Naive thymus-derived CD4-positive, alpha-beta T cell (primary cell): ENCODE measurements at regions not wholly inside any gene's neighbourhood (a gene's known extent, or its start where the extent isn't known, plus 50 kb on each side); places are given as distances from the start of the nearest gene placed in this dataset.

ENCODE experiments used
- ATAC-seq: fragments of 150-1000 bp; cut with Tn5 transposase; 2 replicates; pipeline ENCODE4 v1.10.0; 2021; ENCODE audit warnings: mild to moderate bottlenecking, moderate library complexity
- CTCF ChIA-PET: fragments of 350-600 bp; sonication (Branson Sonifier 250); formaldehyde crosslinking; loops from one replicate; lab custom pipeline; 2021; ENCODE audit warnings: antibody characterized with exemption; lab: Charles Lee
- POLR2A ChIA-PET: fragments of 350-600 bp; sonication (Branson Sonifier 250); formaldehyde crosslinking; loops from one replicate; lab custom pipeline; 2021; ENCODE audit warnings: antibody characterized with exemption, inconsistent platforms; lab: Charles Lee
- DNase-seq, 9 donors: peaks; one replicate each; pipeline versions ENCODE4 v3.0.0 to v3.0.0-alpha.2; 2020 to 2022; ENCODE audit warnings: mixed read lengths in 1 of 9
- H3K27ac ChIP-seq: one replicate; pipeline ENCODE4 v1.7.0; 2013; ENCODE audit warnings: mild to moderate bottlenecking, low read depth, low read length, moderate library complexity
- H3K27me3 ChIP-seq, 2 donors: one replicate each; pipeline ENCODE4 v1.7.0; 2013; ENCODE audit warnings: low read length in 2 of 2, mild to moderate bottlenecking in 2 of 2, moderate library complexity in 2 of 2; ENCODE audit not compliant: control insufficient read depth in 2 of 2, insufficient read depth in 2 of 2
- H3K36me3 ChIP-seq, 3 experiments: 1 replicate in 2 of 3; 2 replicates in 1 of 3; pipeline ENCODE4 v1.7.0; 2013; ENCODE audit warnings: low read length in 3 of 3, mild to moderate bottlenecking in 3 of 3, moderate library complexity in 1 of 3; ENCODE audit not compliant: insufficient read depth in 3 of 3, control insufficient read depth in 2 of 3
- H3K4me1 ChIP-seq, 2 donors: one replicate each; pipeline ENCODE4 v1.7.0; 2013; ENCODE audit warnings: low read length in 2 of 2, mild to moderate bottlenecking in 2 of 2, moderate library complexity in 1 of 2; ENCODE audit not compliant: control insufficient read depth in 2 of 2, insufficient read depth in 2 of 2
- H3K4me3 ChIP-seq: 2 replicates; pipeline ENCODE4 v1.7.0; 2013; ENCODE audit warnings: mild to moderate bottlenecking, low read length
- H3K9me3 ChIP-seq, 3 experiments: 1 replicate in 2 of 3; 2 replicates in 1 of 3; pipeline ENCODE4 v1.7.0; 2013; ENCODE audit warnings: low read length in 3 of 3; ENCODE audit not compliant: control insufficient read depth in 2 of 3
- H3K27ac Mint-ChIP-seq, 9 donors: one replicate each; pipeline ENCODE4 v1.8.0; 2020 to 2022; ENCODE audit warnings: mixed read lengths in 9 of 9, mild to moderate bottlenecking in 8 of 9, moderate library complexity in 5 of 9, inconsistent platforms in 2 of 9
- H3K27me3 Mint-ChIP-seq, 5 donors: one replicate each; pipeline ENCODE4 v1.8.0; 2021 to 2022; ENCODE audit warnings: mixed read lengths in 5 of 5, mild to moderate bottlenecking in 1 of 5
- H3K36me3 Mint-ChIP-seq, 5 donors: one replicate each; pipeline ENCODE4 v1.8.0; 2020 to 2022; ENCODE audit warnings: mixed read lengths in 5 of 5, mild to moderate bottlenecking in 3 of 5, inconsistent platforms in 1 of 5
- H3K4me1 Mint-ChIP-seq, 7 donors: one replicate each; pipeline ENCODE4 v1.8.0; 2020 to 2022; ENCODE audit warnings: mixed read lengths in 7 of 7, mild to moderate bottlenecking in 3 of 7, inconsistent platforms in 1 of 7
- H3K4me3 Mint-ChIP-seq, 10 donors: one replicate each; pipeline ENCODE4 v1.8.0; 2020 to 2022; ENCODE audit warnings: mild to moderate bottlenecking in 10 of 10, mixed read lengths in 10 of 10, moderate library complexity in 6 of 10, inconsistent platforms in 2 of 10
- H3K9me3 Mint-ChIP-seq, 11 donors: one replicate each; pipeline ENCODE4 v1.8.0; 2020 to 2022; ENCODE audit warnings: mixed read lengths in 11 of 11, mild to moderate bottlenecking in 4 of 11, inconsistent platforms in 1 of 11, moderate library complexity in 1 of 11
- intact Hi-C, 2 donors: fragments of 100-400 bp; cut with micrococcal nuclease; formaldehyde crosslinking; loops; one replicate each; pipeline ENCODE4 v1.15.1; 2023

GRCh38 chr18:44062345-44062744 lies 618.3 kb upstream of the SETBP1 start:
- H3K27ac Mint-ChIP-seq, result no peak overlapping the region
- DNase-seq, result no peak
- H3K9me3 Mint-ChIP-seq, result peaks cover 0 to 18% (median 1%) of the 10 kb centered on the region in 11 donors
- H3K4me3 Mint-ChIP-seq, result no peak overlapping the region
- no peaks in the 10 kb centered on the region for H3K27me3 ChIP-seq
- no peaks in the 10 kb centered on the region for H3K4me1 Mint-ChIP-seq
- H3K27me3 Mint-ChIP-seq, result no peaks in the 10 kb centered on the region
- no peak overlapping the region for H3K4me3 ChIP-seq
- H3K36me3 ChIP-seq, result no peaks in the 10 kb centered on the region
- no peaks in the 10 kb centered on the region for H3K9me3 ChIP-seq
- ChIA-PET POLR2A (no interaction called here), CTCF (no interaction called here)
- intact Hi-C loops, result no loop called here
- H3K36me3 Mint-ChIP-seq, result no peaks in the 10 kb centered on the region
- no peak overlapping the region for H3K27ac ChIP-seq
- H3K4me1 ChIP-seq, result no peaks in the 10 kb centered on the region
- no peak for ATAC-seq

GRCh38 chr18:44065206-44065605 lies 615.5 kb upstream of the SETBP1 start:
- no peak overlapping the region for H3K27ac ChIP-seq
- intact Hi-C loops, result no loop called here
- H3K9me3 ChIP-seq, result no peaks in the 10 kb centered on the region
- no peak overlapping the region for H3K4me3 ChIP-seq
- Mint-ChIP-seq H3K4me1 (no peaks in the 10 kb centered on the region), H3K4me3 (no peak overlapping the region), H3K27ac (no peak overlapping the region), H3K9me3 (peaks cover 0 to 21% (median 0%) of the 10 kb centered on the region in 11 donors), H3K36me3 (no peaks in the 10 kb centered on the region), H3K27me3 (no peaks in the 10 kb centered on the region)
- DNase-seq, result no peak
- no peaks in the 10 kb centered on the region for H3K4me1 ChIP-seq
- no peaks in the 10 kb centered on the region for H3K36me3 ChIP-seq
- ChIA-PET CTCF (no interaction called here), POLR2A (no interaction called here)
- no peaks in the 10 kb centered on the region for H3K27me3 ChIP-seq
- ATAC-seq, result no peak

- Mint-ChIP-seq H3K27me3 (no peaks in the 10 kb centered on the region), H3K4me3 (no peak overlapping the region), H3K36me3 (no peaks in the 10 kb centered on the region), H3K4me1 (no peaks in the 10 kb centered on the region), H3K27ac (no peak overlapping the region), H3K9me3 (peaks cover 0 to 21% (median 0%) of the 10 kb centered on the region in 11 donors)
- CTCF ChIA-PET, result no interaction called here
- intact Hi-C loops, result no loop called here
- H3K36me3 ChIP-seq, result no peaks in the 10 kb centered on the region
- H3K4me3 ChIP-seq, result no peak overlapping the region
- no peaks in the 10 kb centered on the region for H3K27me3 ChIP-seq
- POLR2A ChIA-PET, result no interaction called here
- no peak for DNase-seq
- no peaks in the 10 kb centered on the region for H3K4me1 ChIP-seq
- no peak for ATAC-seq
- H3K27ac ChIP-seq, result no peak overlapping the region
- H3K9me3 ChIP-seq, result no peaks in the 10 kb centered on the region
Observed at GRCh38 chr18:44066541-44066940, 614.1 kb upstream of the SETBP1 start.

- Mint-ChIP-seq H3K4me1 (no peaks in the 10 kb centered on the region), H3K27me3 (no peaks in the 10 kb centered on the region), H3K27ac (no peak overlapping the region), H3K36me3 (no peaks in the 10 kb centered on the region), H3K9me3 (peaks cover 0 to 16% (median 0%) of the 10 kb centered on the region in 11 donors), H3K4me3 (no peak overlapping the region)
- no peak for ATAC-seq
- no peak overlapping the region for H3K4me3 ChIP-seq
- no peaks in the 10 kb centered on the region for H3K4me1 ChIP-seq
- no peaks in the 10 kb centered on the region for H3K27me3 ChIP-seq
- no peaks in the 10 kb centered on the region for H3K9me3 ChIP-seq
- no peak overlapping the region for H3K27ac ChIP-seq
- no peaks in the 10 kb centered on the region for H3K36me3 ChIP-seq
- ChIA-PET CTCF (no interaction called here), POLR2A (no interaction called here)
- no peak for DNase-seq
- intact Hi-C loops, result no loop called here
Observed at GRCh38 chr18:44067186-44067585, 613.5 kb upstream of the SETBP1 start.

- Mint-ChIP-seq H3K4me3 (no peak overlapping the region), H3K4me1 (no peaks in the 10 kb centered on the region)
Observed at GRCh38 chr18:44075038-44075437, 605.6 kb upstream of the SETBP1 start.

GRCh38 chr18:44079606-44080005 lies 601.1 kb upstream of the SETBP1 start:
- ChIA-PET POLR2A (no interaction called here), CTCF (no interaction called here)
- Histone ChIP-seq H3K36me3 (no peaks in the 10 kb centered on the region), H3K27ac (no peak overlapping the region), H3K27me3 (no peaks in the 10 kb centered on the region), H3K4me1 (no peaks in the 10 kb centered on the region), H3K4me3 (no peak overlapping the region), H3K9me3 (no peaks in the 10 kb centered on the region)
- Mint-ChIP-seq H3K4me1 (no peaks in the 10 kb centered on the region), H3K27me3 (peaks cover 0 to 4% (median 0%) of the 10 kb centered on the region in 5 donors), H3K9me3 (peaks cover 0 to 13% (median 2%) of the 10 kb centered on the region in 11 donors), H3K27ac (no peak overlapping the region), H3K4me3 (no peak overlapping the region), H3K36me3 (no peaks in the 10 kb centered on the region)
- intact Hi-C loops, result no loop called here
- DNase-seq, result no peak
- no peak for ATAC-seq

More at GRCh38 chr18:44075038-44075437, 605.6 kb upstream of the SETBP1 start:
- no peak overlapping the region for H3K27ac ChIP-seq
- ATAC-seq (no peak), DNase-seq (no peak)
- ChIA-PET CTCF (no interaction called here), POLR2A (no interaction called here)
- H3K36me3 Mint-ChIP-seq, result no peaks in the 10 kb centered on the region
- H3K27ac Mint-ChIP-seq, result no peak overlapping the region
- H3K36me3 ChIP-seq, result no peaks in the 10 kb centered on the region
- no peaks in the 10 kb centered on the region for H3K9me3 ChIP-seq
- peaks cover 0 to 5% (median 0%) of the 10 kb centered on the region in 11 donors for H3K9me3 Mint-ChIP-seq
- H3K27me3 ChIP-seq, result no peaks in the 10 kb centered on the region
- peaks cover 0 to 4% (median 0%) of the 10 kb centered on the region in 5 donors for H3K27me3 Mint-ChIP-seq
- no peak overlapping the region for H3K4me3 ChIP-seq
- no peaks in the 10 kb centered on the region for H3K4me1 ChIP-seq
- intact Hi-C loops, result no loop called here

- Mint-ChIP-seq H3K4me1 (no peaks in the 10 kb centered on the region), H3K9me3 (peaks cover 0 to 13% (median 2%) of the 10 kb centered on the region in 11 donors), H3K36me3 (no peaks in the 10 kb centered on the region), H3K4me3 (no peak overlapping the region), H3K27ac (no peak overlapping the region), H3K27me3 (peaks cover 0 to 4% (median 0%) of the 10 kb centered on the region in 5 donors)
- Histone ChIP-seq H3K36me3 (no peaks in the 10 kb centered on the region), H3K27ac (no peak overlapping the region), H3K4me3 (no peak overlapping the region), H3K9me3 (no peaks in the 10 kb centered on the region), H3K27me3 (no peaks in the 10 kb centered on the region), H3K4me1 (no peaks in the 10 kb centered on the region)
- DNase-seq (no peak), ATAC-seq (no peak)
- ChIA-PET POLR2A (no interaction called here), CTCF (no interaction called here)
- intact Hi-C loops, result no loop called here
Observed at GRCh38 chr18:44080054-44080453, 600.6 kb upstream of the SETBP1 start.
